ENCODE measurements at regions not wholly inside any gene's neighbourhood (a gene's known extent, or its start where the extent isn't known, plus 50 kb on each side); places are given as distances from the start of the nearest gene placed in this dataset.

GRCh38 chr6:103707596-103708325 is 1152.0 kb downstream of the HACE1 start:
- TF ChIP-seq CTCF (IDR thresholded peaks at IDR 0.05), result no peak
- TF ChIP-seq ZFX (IDR thresholded peaks at IDR 0.05; ENCODE audit: borderline replicate concordance), result no peak

All from 22Rv1 (cell line).